NCI-H1417 treated with DMSO at 0.1 percent for 48 hours (cell line): ENCODE measurements at regions not wholly inside any gene's neighbourhood (a gene's known extent, or its start where the extent isn't known, plus 50 kb on each side); places are given as distances from the start of the nearest gene placed in this dataset.

Experiments
- DNase-seq: peaks from one replicate; lab custom pipeline; 2025; lab: John Stamatoyannopoulos, UW

DNA sequence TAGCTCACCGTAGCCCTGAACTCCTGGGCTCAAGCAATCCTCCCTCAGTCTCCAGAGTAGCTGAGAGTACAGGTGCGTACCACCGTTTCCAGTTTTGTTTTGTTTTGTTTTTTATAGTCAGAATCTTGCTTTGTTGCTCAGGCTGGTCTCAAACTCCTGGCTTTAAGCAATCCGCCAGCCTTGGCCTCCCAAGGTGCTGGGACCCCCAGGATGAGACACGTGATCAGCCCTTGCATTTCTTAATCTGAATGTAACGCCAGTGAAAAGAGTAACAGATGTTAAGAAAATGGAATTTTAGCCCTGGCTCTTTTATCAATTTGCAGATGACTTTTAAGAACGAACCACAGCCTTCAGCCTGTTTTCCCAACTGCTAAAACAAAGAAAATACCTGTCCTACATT, 451.3 kb downstream of the SHQ1 start:
- DNase-seq: no peak

GRCh38 chr3:72395776-72396311, 452.4 kb downstream of the SHQ1 start:
- DNase-seq: no peak

DNA sequence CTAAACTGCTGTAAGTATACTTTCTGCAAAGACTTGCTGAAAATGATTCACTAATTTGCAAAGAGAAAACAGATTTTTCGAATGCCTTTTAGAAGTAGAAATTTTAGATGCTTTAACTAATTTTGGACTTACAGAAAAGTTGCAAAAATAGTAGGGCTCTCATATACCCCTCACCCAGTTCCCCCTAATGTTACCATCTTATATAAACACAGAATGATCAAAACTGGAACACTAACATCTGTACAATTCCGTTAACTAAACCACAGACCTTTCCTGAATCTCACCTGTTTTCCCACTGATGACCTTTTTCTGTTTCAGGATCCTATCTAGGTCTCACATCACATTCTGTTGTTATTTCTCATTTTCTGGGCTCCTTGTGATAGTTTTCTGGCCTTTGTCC, 454.8 kb downstream of the SHQ1 start:
- DNase-seq: no peak

DNA sequence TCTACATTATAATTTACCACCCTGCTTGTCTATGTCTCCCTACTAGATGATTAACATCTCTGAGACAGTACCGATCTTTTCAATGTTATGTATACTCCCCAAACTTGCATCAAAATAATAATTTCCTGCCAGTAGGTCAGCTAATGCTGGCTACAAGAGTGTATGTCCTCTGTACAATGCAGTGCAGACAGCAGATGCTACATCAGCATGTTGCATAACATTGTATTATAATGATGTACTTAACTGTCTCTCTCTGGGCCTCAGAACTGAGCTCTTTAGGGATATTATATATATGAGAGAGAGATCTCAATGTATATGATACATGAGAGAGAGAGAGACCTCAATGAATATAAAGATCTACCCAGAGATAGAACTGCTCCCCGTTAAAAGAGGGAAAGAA, 456.6 kb downstream of the SHQ1 start:
- no peak for DNase-seq

- DNase-seq: no peak
Observed at GRCh38 chr3:72390841-72391240, 457.4 kb downstream of the SHQ1 start.

- no peak for DNase-seq
Observed at GRCh38 chr3:72388644-72389043, 459.6 kb downstream of the SHQ1 start.

DNA sequence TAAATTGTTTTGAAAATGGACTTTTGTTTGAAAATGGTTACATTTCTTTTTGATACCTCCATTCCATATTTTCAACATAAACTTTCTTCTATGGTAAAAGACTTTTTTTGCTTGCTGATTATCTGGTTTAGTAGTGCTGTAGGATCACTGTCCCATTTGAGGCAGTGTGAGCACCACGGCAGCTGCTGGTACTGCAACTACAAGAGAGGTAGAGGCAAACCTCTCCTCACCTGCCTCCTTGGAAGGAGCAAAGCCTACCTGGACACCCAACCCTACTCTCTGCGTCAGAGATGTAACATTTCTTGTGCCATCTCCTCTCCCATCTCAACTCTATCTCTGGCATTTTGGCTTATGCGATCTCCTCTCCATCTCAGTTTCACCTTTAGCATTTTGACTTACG, 460.1 kb downstream of the SHQ1 start:
- DNase-seq: no peak

DNA sequence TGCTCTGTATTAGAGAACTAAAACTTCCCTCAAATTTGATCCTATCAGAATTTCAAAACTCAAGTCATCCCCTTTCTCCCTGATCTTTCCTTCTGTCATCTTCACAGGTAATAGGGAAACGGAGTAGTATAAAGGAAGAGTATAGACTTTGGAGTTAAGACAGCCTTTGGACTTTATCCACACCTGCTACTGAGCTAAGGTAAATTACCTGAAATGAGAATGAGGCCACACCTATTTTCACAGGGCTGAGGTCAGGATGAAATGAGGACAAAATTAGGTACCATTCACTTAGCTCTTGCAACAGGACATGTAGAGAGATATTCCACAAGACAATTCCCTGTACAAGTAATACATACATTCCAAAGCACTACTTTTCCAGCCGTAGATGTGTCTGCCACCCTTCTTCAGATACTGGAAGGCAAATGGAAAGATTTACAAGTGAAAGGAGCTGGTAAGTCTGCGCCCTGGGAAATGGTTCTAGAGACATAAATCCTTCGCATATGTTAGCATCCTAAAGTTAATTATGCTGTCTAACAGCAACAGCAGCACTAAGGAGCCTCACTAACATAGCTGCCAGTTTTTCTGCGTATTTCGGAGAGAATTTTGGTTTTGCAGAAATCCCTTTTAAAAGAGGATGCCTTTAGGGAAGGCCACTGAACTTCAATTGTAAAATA, 461.8 kb downstream of the SHQ1 start:
- DNase-seq: no peak

DNA sequence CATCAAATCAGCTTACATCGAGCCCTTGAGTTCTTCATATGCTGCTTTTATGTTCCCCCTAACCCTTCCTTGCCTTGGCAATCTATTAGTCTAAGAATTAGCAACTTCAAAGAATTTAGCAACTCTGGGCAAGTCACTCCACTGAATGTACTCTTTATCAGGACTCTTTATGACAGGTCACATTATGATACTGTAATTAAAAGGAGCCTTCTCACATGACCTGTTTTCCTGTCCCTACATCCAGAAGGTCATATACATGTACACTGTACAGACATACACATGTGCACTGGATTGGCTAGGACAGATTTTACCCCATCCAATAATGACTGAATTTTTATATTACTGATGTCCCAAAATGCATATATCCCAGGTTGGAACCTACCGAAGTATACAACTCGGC, 463.1 kb downstream of the SHQ1 start:
- DNase-seq: no peak

- DNase-seq: no peak
Observed at GRCh38 chr3:72384602-72385001, 463.6 kb downstream of the SHQ1 start.

GRCh38 chr3:72383883-72384282, 464.4 kb downstream of the SHQ1 start:
- no peak for DNase-seq

GRCh38 chr3:72383230-72383629, 465.0 kb downstream of the SHQ1 start:
- DNase-seq: no peak

DNA sequence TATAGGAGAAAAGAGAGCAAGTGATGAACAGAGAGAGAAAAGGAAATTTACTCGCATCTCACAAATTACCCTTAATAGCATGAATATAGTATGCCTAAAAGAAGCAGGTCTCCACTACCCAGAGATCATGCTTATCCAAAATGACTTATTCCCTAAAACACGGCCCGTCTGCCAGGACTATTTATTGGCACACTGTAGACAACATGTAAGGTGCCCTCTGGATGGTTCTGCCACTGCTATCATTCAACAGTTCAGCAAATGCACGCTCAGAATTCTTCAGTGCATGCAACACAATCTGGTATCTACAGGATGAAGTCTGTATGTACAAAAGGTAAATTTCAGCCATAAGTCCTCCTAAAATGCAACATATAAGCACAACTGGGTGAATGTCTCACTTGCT, 465.8 kb downstream of the SHQ1 start:
- DNase-seq: no peak

- DNase-seq: no peak
Observed at GRCh38 chr3:72381584-72381983, 466.7 kb downstream of the SHQ1 start.

GRCh38 chr3:72380711-72381493, 467.3 kb downstream of the SHQ1 start:
- DNase-seq: no peak

- DNase-seq: no peak
Observed at GRCh38 chr3:72380193-72380592, 468.1 kb downstream of the SHQ1 start.

DNA sequence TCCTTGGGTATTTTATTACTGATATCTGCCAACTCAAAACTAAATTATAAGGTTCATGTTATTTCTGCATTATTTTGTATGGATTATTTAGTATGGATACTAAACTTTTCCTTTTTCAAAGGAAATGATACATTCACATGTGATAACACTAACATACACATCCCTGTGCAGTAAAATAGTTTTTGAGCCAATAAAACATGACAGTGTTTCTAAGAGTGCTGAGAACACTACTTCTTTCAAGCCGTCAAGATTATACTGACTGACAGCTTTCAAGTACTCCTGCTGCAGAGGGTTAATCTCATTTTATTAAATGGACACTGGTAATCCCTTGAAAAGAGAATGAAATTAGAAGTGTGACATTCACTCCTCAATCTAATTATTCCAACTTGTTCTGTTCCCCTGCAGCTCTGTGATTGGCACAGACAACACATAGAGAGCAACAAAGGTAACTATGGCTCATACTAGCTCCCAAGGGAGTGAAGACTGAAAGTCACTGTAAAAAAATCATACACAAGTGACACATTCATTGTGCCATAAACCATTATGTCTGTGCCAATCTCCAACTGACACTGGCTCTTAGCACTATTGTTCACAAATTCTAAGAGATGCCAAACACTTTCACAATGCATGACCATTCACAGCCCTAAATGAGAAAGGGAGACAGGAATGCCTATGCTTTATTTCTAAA, 468.6 kb downstream of the SHQ1 start:
- no peak for DNase-seq

DNA sequence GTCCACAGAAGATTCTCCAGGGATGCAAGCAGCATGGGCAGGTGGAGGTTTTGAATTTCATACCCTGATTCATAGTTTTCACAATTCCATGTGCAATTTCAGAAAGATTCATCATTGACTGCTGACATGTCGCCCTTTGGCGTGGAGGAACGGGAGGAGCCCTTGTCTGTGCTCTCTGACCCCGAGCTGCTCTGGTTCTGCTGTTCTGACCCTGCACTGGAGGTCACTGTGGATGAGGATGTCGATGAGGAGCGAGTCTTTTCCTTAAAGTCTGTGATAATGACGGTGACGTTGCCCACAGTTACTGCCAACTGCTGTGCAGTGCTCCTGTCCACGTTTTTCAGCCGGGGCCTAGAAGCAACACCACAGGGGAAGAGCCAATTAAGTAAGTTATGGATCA, 470.0 kb downstream of the SHQ1 start:
- DNase-seq: no peak

DNA sequence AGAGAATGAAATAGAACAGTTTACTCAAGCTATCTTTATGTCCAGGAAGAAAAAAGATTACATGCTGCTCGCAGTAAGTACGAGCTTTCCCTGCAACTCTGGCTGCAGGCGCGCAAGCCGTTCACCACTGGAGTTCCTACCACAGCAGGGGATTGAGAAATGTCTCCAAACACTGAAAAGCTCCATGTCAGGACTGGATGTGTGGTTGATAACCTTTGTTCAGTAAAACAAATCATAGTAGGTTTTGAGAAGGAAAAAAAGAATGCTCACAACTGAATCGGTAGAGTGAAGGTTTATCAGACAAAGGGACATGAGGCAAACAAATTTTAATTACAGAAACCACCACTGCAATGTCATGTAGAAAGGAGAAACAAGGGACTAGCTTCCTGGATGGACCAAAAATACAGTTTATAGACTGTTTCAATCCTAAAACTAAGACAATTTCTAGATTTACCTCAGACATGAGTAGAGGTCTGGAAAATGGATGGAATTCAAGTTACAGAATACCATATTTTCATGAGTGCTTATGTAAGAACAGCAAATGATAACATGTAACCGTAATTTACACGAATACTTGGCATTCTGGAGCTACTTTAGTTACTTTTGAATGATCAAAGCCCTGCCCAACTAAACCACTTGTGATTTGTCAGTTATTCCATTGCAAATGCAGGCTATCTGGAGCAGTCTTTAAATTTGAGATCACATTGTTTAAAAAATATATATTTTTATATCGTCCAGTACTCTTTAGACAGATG, 471.1 kb downstream of the SHQ1 start:
- DNase-seq: no peak

GRCh38 chr3:72375237-72376076, 472.8 kb downstream of the SHQ1 start:
- no peak for DNase-seq

DNA sequence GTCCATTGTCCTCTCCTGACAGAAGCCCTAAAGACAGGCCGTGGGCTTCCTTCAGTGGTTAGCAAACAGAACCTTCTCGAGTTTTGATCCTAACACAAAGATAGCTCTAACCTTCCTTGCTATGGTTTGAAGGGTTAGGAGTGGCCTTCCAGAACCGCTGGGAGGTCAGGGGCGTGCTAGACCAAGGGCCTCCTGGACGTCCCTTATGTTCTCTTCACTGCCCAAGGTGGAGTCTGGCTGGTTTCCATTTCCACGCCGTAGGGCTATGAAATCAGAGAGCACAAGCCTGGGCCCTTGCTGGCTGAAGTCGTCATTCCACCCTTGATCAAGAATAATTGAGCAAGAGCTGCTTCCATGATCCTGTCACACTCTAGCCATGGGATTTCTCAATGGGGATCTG, 475.1 kb downstream of the SHQ1 start:
- DNase-seq: no peak
